ENCODE measurements at regions not wholly inside any gene's neighbourhood (a gene's known extent, or its start where the extent isn't known, plus 50 kb on each side); places are given as distances from the start of the nearest gene placed in this dataset.

- TF ChIP-seq EZH2phosphoT487 (IDR thresholded peaks at IDR 0.05; ENCODE audit: insufficient read depth, low read depth) = no peak
- TF ChIP-seq EZH2 (IDR thresholded peaks at IDR 0.05; ENCODE audit: insufficient read depth, poor library complexity, severe bottlenecking) = no peak
These were observed 501.7 kb downstream of the STK39 start for GRCh38 chr2:167745667-167746066.

Measured in GM23248 (cell line).